ENCODE measurements at regions not wholly inside any gene's neighbourhood (a gene's known extent, or its start where the extent isn't known, plus 50 kb on each side); places are given as distances from the start of the nearest gene placed in this dataset.

GRCh38 chr4:140252742-140253555 lies 99.0 kb upstream of the MAML3 start:
- peak; percentile 72 for DNase-seq (ENCODE audit: low read depth)
- TF ChIP-seq CTCF (conservative IDR thresholded peaks at IDR 0.05; ENCODE audit: control insufficient read depth, insufficient read depth, low read depth, low read length), result peak; percentile 56
- H3K4me3 ChIP-seq (ENCODE audit: control insufficient read depth, low read depth, low read length), result peak overlapping the region; percentile 44

GRCh38 chr4:140252141-140252741 lies 98.3 kb upstream of the MAML3 start:
- H3K4me3 ChIP-seq (ENCODE audit: control insufficient read depth, low read depth, low read length), result peak overlapping the region; percentile 44
- TF ChIP-seq CTCF (conservative IDR thresholded peaks at IDR 0.05; ENCODE audit: control insufficient read depth, insufficient read depth, low read depth, low read length), result no peak
- no peak for DNase-seq (ENCODE audit: low read depth)

GRCh38 chr4:140251571-140251970 lies 97.6 kb upstream of the MAML3 start:
- no peak for DNase-seq (ENCODE audit: low read depth)

GRCh38 chr4:140250989-140251552 lies 97.1 kb upstream of the MAML3 start:
- TF ChIP-seq CTCF (conservative IDR thresholded peaks at IDR 0.05; ENCODE audit: control insufficient read depth, insufficient read depth, low read depth, low read length), result no peak
- DNase-seq (ENCODE audit: low read depth), result no peak
- H3K4me3 ChIP-seq (ENCODE audit: control insufficient read depth, low read depth, low read length), result no peak overlapping the region

More at GRCh38 chr4:140251571-140251970, 97.6 kb upstream of the MAML3 start:
- no peak overlapping the region for H3K4me3 ChIP-seq (ENCODE audit: control insufficient read depth, low read depth, low read length)
- no peak for TF ChIP-seq CTCF (conservative IDR thresholded peaks at IDR 0.05; ENCODE audit: control insufficient read depth, insufficient read depth, low read depth, low read length)

GRCh38 chr4:140249351-140249750 lies 95.4 kb upstream of the MAML3 start:
- no peak for TF ChIP-seq CTCF (conservative IDR thresholded peaks at IDR 0.05; ENCODE audit: control insufficient read depth, insufficient read depth, low read depth, low read length)
- H3K4me3 ChIP-seq (ENCODE audit: control insufficient read depth, low read depth, low read length), result no peak overlapping the region
- peak; percentile 59 for DNase-seq (ENCODE audit: low read depth)

GRCh38 chr4:140247237-140247636 lies 93.3 kb upstream of the MAML3 start:
- no peak for DNase-seq (ENCODE audit: low read depth)
- no peak for TF ChIP-seq CTCF (conservative IDR thresholded peaks at IDR 0.05; ENCODE audit: control insufficient read depth, insufficient read depth, low read depth, low read length)
- H3K4me3 ChIP-seq (ENCODE audit: control insufficient read depth, low read depth, low read length), result no peak overlapping the region
